HG03060 (cell line): ENCODE measurements at regions not wholly inside any gene's neighbourhood (a gene's known extent, or its start where the extent isn't known, plus 50 kb on each side); places are given as distances from the start of the nearest gene placed in this dataset.
"Not testable (repeated sequence)": the region's sequence is repeated elsewhere in the genome, so short reads cannot be mapped to it uniquely, and the experiment has no call there.

Source experiments
- ATAC-seq: cut with Tn5 transposase; IDR thresholded peaks from one replicate; pipeline ENCODE4 v1.9.1; 2021; ENCODE audit warnings: low read depth, moderate number of reproducible peaks; ENCODE audit not compliant: unreplicated experiment

DNA sequence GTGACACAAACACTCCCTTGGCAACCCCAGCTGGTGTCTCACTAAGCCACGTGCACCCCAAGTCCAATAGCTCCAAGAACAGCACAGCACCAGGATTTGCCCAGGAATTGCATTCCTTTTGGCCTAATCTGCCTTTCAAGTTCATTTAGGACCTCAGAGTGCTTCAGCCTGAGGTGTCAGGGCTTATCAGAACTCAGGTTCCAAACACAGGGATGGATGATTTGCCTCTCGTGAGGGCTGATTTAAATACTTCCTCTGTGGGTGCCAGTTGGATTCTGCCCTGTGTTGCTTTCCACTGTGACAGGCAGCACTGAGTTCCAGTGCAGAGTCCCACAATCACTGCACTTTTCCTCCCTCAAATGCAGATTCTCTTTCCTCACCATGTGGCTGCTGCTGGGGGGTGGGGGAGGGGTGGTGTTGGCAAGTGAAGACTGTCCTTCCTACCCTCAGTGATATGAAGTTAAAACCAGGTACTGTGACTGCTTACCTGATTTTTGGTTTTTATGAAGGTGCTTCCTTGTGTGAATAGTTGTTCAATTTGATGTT lies 204.3 kb upstream of the STAC start:
- ATAC-seq: no peak

DNA sequence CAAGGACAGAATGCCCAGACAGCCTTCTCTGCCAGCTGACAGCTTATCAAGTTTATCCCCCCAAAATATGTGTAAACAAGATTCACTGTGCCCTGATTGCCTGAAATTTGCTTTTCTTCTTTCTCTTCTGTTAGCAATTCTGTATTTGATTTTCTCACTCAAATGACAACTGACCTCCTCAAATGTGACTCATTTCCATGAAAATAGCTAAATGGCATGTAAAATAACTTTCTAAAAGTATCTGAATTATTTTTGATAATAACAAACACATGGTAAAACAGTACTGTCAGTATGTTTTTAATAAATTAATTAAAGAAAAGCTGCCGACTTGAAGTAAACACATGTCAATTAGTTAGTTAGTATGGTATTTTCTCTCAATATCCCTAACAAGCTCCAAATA lies 202.3 kb upstream of the STAC start:
- no peak for ATAC-seq

DNA sequence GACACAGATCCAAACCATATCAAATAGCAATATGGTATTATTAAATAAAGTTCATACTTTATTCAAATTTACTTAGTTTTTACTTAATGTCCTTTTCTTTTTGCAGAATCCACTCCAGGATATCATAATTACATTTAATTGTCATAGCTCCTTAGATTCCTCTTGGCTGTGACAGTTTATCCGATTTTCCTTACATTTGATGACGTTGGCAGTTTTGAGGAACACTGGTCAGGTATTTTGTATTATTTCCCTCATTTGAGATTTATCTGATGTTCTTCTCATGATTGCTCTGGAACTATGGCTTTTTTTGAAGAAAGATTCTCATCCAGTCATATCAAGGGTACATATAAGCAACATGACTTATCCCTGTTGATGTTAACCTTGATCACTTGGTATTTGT lies 198.3 kb upstream of the STAC start:
- ATAC-seq: no peak

- not testable (repeated sequence) for ATAC-seq
Observed at GRCh38 chr3:36187197-36187596, 193.1 kb upstream of the STAC start.

DNA sequence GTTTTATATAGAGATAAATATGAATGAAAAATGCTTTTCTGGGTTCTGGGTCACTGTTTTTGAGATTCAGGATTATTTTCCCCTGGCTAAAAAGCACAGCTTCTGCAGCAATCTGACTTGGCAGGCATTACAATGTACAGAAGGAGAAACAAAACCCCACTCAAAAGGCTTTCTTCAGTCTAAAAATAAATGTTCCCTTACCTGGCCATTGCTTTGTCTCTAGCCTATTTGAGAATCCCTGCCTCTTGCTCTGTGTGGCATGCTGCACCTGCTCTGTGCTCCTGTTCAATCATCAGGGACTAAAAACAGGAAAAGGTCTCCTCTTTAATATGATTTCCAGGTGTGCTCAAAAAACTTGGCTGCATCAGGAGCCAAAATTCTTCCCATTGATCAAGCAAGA lies 187.4 kb upstream of the STAC start:
- no peak for ATAC-seq

- ATAC-seq: no peak
Observed at GRCh38 chr3:36193448-36193847, 186.9 kb upstream of the STAC start.

DNA sequence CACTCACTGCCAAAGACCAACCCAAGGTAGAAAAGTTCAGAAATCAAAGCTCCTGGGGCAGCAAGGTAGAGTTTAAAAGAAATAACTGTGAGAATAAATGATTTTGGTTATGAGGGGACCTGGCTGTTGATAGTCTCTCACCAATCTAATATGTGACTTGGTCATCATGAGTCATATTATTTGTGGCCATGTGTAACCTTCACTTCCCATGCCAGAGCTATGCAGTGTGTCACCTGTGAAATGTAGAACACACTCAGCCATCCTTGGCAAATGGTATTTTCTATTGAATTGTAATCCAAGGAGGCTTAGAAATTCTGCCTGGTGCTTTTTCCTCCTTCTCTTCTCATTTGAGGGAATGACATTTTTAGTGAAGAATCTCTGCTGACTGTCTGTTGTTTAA lies 184.2 kb upstream of the STAC start:
- no peak for ATAC-seq

GRCh38 chr3:36197151-36197550 lies 183.2 kb upstream of the STAC start:
- no peak for ATAC-seq

- ATAC-seq: no peak
Observed at GRCh38 chr3:36201546-36201945, 178.8 kb upstream of the STAC start.

DNA sequence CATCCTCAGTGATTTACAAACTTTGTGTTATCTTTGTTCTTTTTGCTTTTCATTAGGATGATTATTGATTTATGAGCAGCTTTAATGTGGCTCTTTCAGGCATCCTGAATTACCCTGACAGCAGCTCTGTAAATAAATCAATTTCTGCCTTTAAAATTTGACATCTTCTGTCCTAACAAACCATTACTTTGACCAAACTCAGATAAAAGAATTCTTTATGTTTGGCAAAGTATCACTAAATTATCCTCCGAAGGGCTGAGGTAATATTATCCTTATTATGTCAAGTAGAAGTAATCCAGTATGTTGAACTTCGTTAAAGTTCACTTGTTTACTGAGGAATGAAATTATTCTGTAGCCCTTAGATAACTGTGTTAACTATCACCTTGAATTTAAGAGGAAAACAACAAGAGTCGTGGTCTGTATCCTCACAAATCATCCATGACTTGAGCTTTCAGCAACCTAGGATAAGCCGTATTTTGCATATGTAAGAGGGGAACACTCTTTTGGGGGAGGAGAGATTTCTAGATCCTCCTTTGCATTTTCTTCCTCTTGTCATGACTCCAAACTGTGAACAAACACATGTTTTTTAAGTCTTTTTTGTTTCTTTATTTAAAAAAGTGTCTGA lies 173.2 kb upstream of the STAC start:
- no peak for ATAC-seq

DNA sequence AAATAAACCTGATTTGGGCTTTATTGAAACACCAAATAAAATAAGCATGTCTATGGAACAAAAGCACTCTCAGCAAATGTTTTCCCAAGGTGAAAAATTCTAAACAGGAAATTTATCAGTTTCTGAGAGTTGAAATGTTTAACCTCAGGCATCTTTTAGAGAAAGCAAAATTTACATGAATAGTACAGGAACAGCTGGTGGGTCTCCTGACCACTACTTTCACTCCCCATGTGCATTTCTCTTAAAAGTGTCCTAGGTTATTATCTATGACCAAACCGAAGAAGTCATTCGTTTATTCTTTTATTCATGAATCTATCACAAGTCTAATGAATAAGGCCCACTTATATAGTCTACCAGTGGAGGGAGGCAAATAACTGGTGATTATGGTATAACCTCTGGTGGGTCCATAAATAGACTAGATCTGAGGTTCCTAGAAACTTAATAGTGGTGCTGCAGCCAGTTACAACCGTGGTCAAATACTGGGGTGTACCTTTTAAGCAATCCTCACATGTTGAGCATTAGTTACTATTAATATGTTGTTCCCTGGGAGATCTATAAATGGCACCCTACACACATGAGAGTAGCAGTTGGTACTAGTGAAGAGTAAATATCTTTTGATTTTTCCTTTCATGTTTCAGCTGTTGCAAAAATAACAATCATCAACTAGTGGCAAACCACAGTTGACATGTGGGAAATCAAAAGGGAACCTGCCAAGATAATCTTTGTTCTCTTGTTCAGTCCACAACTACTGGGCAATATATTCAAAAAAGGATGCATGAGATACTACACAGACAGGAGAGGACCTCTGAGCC lies 169.3 kb upstream of the STAC start:
- no peak for ATAC-seq

DNA sequence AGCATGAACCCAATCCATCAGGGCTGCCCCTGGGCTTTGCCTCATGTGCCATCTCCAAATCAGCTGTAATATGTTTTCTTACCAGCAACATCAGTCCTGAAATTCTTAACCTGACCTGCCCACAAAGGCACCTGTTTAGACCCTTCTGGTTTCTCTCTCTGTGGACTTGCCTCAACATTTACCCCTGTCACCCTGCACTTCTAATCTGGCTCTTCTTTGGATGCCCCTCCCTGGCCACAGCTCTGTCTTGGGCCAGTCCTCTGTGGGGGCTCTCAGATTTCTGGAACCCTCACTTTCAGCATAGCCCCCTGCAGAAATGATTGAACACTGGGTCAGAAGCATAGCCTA lies 168.7 kb upstream of the STAC start:
- ATAC-seq: no peak

DNA sequence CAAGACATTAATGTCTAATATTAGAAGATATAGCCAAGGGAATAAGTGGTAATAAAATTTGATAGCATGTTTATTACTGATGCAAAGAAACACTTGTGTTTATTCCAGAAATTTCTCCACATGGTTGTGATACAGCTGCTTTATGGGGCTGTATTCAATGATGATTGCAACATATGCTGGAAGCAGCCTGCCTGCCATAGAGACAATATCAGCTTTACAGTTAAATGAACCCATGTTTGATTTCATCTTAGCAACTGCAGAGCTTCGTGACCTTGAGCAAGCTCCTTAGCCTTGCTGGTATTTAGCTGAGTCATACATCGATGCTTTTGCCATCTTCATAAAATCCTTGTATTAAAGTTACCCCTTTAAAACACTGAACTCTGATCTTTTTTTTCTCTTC lies 168.1 kb upstream of the STAC start:
- ATAC-seq: no peak

GRCh38 chr3:36214460-36214859 lies 165.8 kb upstream of the STAC start:
- no peak for ATAC-seq

GRCh38 chr3:36215241-36215640 lies 165.1 kb upstream of the STAC start:
- no peak for ATAC-seq

DNA sequence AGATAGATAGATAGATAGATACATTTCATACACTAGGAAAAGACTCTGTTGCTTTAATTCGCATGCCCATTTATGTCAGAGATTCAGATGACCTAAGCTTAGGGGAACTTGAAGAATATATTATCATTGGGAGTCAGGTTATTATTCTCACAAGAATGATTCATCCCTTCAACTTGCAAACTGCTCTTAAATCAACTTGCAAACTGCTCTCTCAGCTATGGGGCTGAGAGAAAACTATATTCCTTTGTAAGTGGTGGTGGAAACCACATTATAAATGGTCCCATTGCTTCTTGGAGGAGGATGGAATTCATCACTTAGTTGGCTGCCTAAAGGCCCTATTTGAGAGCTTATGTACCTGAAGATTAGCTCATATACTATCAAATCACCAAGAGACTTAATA lies 160.9 kb upstream of the STAC start:
- no peak for ATAC-seq

GRCh38 chr3:36220173-36220572 lies 160.1 kb upstream of the STAC start:
- ATAC-seq: no peak

GRCh38 chr3:36221975-36222374 lies 158.3 kb upstream of the STAC start:
- no peak for ATAC-seq

DNA sequence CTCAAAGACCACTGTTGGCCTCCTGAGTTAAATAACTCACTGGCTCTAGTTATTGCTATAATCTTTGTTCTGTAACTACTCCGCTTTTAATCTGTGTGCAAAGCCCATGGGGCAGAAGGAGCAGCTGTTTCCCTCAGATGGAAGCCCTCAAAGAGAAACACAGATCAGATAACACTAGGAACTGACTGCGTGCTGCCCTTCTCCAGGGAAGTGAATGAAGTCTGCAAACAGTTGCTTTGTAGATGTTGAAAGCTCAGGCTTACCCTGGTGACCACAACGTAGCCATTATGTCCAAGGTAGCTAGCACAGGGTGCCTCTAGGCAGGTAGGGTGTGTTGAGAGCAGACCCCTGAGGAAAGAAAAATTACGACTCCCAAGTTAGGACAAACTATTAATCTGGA lies 152.3 kb upstream of the STAC start:
- no peak for ATAC-seq

GRCh38 chr3:36229496-36229895 lies 150.8 kb upstream of the STAC start:
- ATAC-seq: no peak

GRCh38 chr3:36232797-36233489 lies 147.4 kb upstream of the STAC start:
- no peak for ATAC-seq

DNA sequence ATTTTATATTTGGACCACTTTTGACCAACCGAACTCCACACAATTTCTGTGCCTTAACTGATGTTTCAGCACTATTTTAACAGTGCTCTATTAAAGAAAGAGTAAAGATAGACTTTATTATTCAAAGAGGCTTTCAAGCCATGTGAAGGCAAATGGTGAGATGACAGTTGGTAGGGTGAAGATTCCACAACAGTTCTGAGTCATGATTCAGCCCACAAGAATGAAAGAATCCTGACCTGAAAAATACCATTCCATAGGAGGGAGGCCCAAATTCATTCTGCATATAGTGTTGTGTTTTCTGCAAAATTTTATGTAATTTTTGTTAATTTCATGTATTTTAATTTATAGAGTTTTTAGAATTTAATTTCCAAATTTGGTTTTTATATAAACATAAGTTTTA lies 135.6 kb upstream of the STAC start:
- no peak for ATAC-seq
